ENCODE measurements at regions not wholly inside any gene's neighbourhood (a gene's known extent, or its start where the extent isn't known, plus 50 kb on each side); places are given as distances from the start of the nearest gene placed in this dataset.

DNA sequence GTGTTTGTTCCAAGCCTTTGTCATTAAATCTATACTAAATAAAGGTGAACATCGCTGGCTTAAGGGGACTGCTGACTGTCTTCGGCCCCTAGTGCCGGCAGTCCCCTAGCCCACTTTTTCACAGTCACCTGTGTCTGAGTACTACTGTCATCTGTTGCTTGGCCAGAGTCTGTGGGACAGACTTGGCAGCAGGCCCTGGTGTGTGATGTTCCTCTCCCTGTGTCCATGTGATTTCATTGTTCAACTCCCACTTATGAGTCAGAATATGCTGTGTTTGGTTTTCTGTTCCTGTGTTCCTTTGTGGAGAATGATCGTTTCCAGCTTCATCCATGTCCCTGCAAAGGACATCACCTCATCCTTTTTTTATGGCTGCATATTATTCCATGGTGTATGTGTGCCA, 133.4 kb downstream of the HAO1 start:
- no peak overlapping the region for H3K27ac ChIP-seq
- no peaks in the 10 kb centered on the region for H3K27me3 ChIP-seq (replicated peaks; ENCODE audit: insufficient read depth)
- no peaks in the 10 kb centered on the region for H3K36me3 ChIP-seq
- no peak for DNase-seq (ENCODE audit: low spot score)
- intact Hi-C loops (cut with DNase I): no loop called here
- no peaks in the 10 kb centered on the region for H3K9me3 ChIP-seq
- TF ChIP-seq CTCF (IDR thresholded peaks at IDR 0.05): no peak
- TF ChIP-seq POLR2AphosphoS5 (IDR thresholded peaks at IDR 0.05): no peak
- TF ChIP-seq POLR2A (IDR thresholded peaks at IDR 0.05): no peak
- 91% methylated on average over 4 of the region's 4 CpGs for WGBS
- H3K4me1 ChIP-seq (replicated peaks): no peaks in the 10 kb centered on the region
- H3K4me3 ChIP-seq: no peak overlapping the region

- Histone ChIP-seq H3K36me3 (no peaks in the 10 kb centered on the region), H3K27ac (no peak overlapping the region), H3K27me3 (replicated peaks; ENCODE audit: insufficient read depth) (no peaks in the 10 kb centered on the region), H3K4me3 (no peak overlapping the region), H3K9me3 (no peaks in the 10 kb centered on the region), H3K4me1 (replicated peaks) (no peaks in the 10 kb centered on the region)
- intact Hi-C loops (cut with DNase I): no loop called here
- TF ChIP-seq POLR2AphosphoS5 (IDR thresholded peaks at IDR 0.05) (no peak), POLR2A (IDR thresholded peaks at IDR 0.05) (no peak), CTCF (IDR thresholded peaks at IDR 0.05) (no peak)
- 89% methylated on average over 1 of the region's 1 CpG for WGBS
- no peak for DNase-seq (ENCODE audit: low spot score)
Observed at GRCh38 chr20:7817286-7817685, 123.0 kb downstream of the HAO1 start.

DNA sequence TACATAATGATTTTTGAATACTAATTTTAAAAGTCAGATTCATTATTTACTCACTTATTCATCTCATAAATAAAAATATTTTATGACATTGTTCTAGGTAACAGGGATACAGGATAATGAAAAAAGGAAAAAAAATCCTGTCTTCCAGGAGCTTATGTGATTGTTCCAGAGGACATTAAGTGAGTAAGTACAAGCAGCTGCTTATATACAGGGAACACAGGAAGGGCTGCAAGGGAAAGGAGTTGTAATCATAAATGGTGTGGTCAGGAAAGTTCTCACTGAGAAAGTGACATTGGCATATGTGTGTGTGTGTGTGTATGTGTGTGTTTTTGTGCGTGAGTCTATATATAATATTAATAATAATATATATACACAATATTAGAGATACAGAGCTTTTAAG, 121.8 kb downstream of the HAO1 start:
- TF ChIP-seq POLR2A (IDR thresholded peaks at IDR 0.05) (no peak), CTCF (IDR thresholded peaks at IDR 0.05) (no peak), POLR2AphosphoS5 (IDR thresholded peaks at IDR 0.05) (no peak)
- H3K36me3 ChIP-seq: no peaks in the 10 kb centered on the region
- intact Hi-C loops (cut with DNase I): no loop called here
- DNase-seq (ENCODE audit: low spot score): no peak
- H3K27ac ChIP-seq: no peak overlapping the region
- no peaks in the 10 kb centered on the region for H3K4me1 ChIP-seq (replicated peaks)
- no peak overlapping the region for H3K4me3 ChIP-seq
- 92% methylated on average over 1 of the region's 1 CpG for WGBS
- H3K27me3 ChIP-seq (replicated peaks; ENCODE audit: insufficient read depth): no peaks in the 10 kb centered on the region
- H3K9me3 ChIP-seq: no peaks in the 10 kb centered on the region

DNA sequence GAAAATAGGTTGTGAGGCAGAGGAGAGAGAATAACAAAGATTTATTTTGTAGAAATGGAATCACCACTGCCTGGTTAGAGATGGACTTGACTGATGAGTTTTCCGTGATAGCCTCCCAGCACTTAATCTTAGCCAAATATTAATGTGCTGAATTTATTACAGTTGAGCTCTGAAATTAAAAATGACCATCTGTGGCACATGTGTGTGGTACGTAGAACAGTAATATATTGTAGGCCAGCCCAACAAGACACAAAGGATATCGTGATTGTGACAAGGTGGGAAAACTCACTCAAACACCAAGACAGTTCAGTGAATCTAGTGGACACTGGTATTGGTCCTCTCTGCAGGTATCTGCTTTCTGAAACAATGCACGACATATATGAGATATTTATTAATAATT, 119.4 kb downstream of the HAO1 start:
- DNase-seq (ENCODE audit: low spot score): no peak
- Histone ChIP-seq H3K27me3 (replicated peaks; ENCODE audit: insufficient read depth) (no peaks in the 10 kb centered on the region), H3K4me3 (no peak overlapping the region), H3K4me1 (replicated peaks) (no peaks in the 10 kb centered on the region), H3K9me3 (no peaks in the 10 kb centered on the region), H3K36me3 (no peaks in the 10 kb centered on the region), H3K27ac (no peak overlapping the region)
- TF ChIP-seq POLR2A (IDR thresholded peaks at IDR 0.05) (no peak), CTCF (IDR thresholded peaks at IDR 0.05) (no peak), POLR2AphosphoS5 (IDR thresholded peaks at IDR 0.05) (no peak)
- intact Hi-C loops (cut with DNase I): no loop called here
- 90% methylated on average over 4 of the region's 4 CpGs for WGBS

DNA sequence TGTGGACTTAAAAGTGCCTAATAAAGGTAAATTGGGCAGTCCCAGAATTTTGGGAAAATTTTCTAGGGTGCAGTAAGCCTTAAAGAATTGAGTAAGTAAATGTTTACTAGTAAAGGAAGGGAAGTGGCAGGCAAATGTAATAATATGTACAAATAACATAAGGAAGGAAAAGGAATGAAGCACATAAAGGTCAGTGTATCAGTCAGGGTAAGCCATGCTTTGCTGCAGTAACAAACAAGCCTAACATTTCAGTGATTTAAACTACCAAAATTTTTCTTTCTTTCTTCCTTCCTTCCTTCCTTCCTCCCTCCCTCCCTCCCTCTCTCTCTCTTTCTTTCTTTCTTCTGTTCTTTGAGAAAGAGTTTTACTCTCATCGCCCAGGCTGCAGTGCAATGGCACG, 117.5 kb downstream of the HAO1 start:
- TF ChIP-seq POLR2A (IDR thresholded peaks at IDR 0.05) (no peak), POLR2AphosphoS5 (IDR thresholded peaks at IDR 0.05) (no peak)
- H3K9me3 ChIP-seq: no peaks in the 10 kb centered on the region
- H3K27ac ChIP-seq: no peak overlapping the region
- H3K4me1 ChIP-seq (replicated peaks): no peaks in the 10 kb centered on the region
- H3K36me3 ChIP-seq: no peaks in the 10 kb centered on the region
- 92% methylated on average over 2 of the region's 2 CpGs for WGBS
- intact Hi-C loops (cut with DNase I): no loop called here
- no peak overlapping the region for H3K4me3 ChIP-seq
- DNase-seq (ENCODE audit: low spot score): no peak
- H3K27me3 ChIP-seq (replicated peaks; ENCODE audit: insufficient read depth): no peaks in the 10 kb centered on the region
